ENCODE measurements at regions not wholly inside any gene's neighbourhood (a gene's known extent, or its start where the extent isn't known, plus 50 kb on each side); places are given as distances from the start of the nearest gene placed in this dataset.
A peak's percentile ranks its signal among the peaks of the same experiment; 100 is the strongest.

DNA sequence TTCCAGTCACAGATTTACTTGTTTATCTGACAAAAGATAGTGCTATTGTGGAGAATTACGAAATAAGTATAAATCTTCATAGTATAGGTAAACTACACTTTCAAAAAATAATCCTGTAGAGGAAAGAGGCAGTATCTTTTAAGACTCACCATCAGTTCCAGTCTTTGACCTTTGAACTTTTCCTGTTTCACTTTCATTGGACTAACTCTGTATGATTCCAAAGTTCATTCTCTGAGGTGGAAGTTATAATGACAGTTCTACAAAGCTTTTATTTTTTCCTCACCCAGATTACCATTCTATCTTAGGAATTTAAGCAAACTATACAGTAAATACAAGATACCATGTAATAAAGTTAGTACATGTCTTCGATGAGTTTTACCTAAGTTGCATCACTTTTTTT is 901.3 kb upstream of the SEMA6A start:
- H3K4me3 Mint-ChIP-seq = no peak overlapping the region
- H3K4me1 Mint-ChIP-seq (ENCODE audit: low read depth in 2 of 2) = no peaks in the 10 kb centered on the region
- DNase-seq (no peak), ATAC-seq (replicated peaks) (no peak)
- H3K27ac Mint-ChIP-seq = no peak overlapping the region
- no peaks in the 10 kb centered on the region for H3K27me3 Mint-ChIP-seq
- H3K36me3 Mint-ChIP-seq (ENCODE audit: insufficient read depth) = no peaks in the 10 kb centered on the region
- H3K9me3 Mint-ChIP-seq = peaks cover 0 to 2% of the 10 kb centered on the region in 2 donors

DNA sequence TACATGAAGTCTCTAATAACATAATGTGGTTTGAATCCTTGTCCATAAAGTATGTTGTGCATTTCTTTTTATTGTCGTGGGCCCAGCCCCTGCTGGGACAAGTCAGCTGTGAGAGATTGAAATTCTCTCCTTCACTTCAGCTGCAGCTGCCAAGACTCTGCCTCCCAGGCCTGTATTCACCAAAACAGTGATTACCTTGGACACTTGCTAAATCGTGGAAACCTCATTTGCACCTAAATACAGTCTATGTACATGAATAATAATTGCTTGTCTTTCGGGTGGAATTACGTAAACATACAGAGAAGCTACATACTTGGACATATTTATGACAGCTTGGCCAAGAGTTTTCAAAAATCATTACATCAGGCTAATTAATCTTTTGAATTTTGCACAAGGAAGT is 898.5 kb upstream of the SEMA6A start:
- ATAC-seq (replicated peaks) (no peak), DNase-seq (no peak)
- H3K36me3 Mint-ChIP-seq (ENCODE audit: insufficient read depth) = no peaks in the 10 kb centered on the region
- no peak overlapping the region for H3K4me3 Mint-ChIP-seq
- no peaks in the 10 kb centered on the region for H3K4me1 Mint-ChIP-seq (ENCODE audit: low read depth in 2 of 2)
- H3K27ac Mint-ChIP-seq = no peak overlapping the region
- H3K27me3 Mint-ChIP-seq = no peaks in the 10 kb centered on the region
- H3K9me3 Mint-ChIP-seq = peaks cover 0 to 2% of the 10 kb centered on the region in 2 donors

DNA sequence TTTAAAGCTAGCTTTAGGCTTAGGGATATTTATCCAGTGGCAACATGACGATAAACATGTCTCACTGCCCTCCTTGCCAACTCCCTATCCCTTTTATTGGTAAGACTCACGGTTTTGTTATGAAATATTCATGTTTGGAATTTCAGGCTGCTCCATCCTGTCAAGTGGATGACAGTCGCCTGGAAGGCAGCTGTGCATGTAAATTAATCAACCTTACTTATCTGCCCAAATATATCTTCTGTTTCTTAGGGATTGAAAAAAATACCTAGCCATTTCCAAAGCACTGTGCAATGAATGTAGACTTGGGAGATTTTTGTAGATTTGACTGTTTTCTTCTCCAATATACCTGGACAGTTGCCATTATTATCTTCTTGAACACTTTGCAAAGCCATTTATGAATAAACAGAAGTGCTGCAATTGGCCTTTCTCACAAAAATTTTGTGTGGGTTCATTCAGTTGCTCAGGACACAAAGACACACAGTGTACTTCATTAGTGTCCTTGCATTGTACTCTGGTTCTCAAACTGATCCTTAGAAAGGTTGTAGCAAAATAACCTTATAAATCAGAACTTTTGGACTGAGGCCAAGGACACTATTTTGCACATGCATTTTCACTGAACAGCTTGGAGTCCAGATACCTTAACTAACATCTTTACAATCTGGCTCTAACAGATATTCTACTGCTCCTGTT is 889.4 kb upstream of the SEMA6A start:
- Mint-ChIP-seq H3K36me3 (ENCODE audit: insufficient read depth) (no peaks in the 10 kb centered on the region), H3K4me3 (no peak overlapping the region), H3K9me3 (peaks cover 0 to 1% of the 10 kb centered on the region in 2 donors), H3K27ac (no peak overlapping the region), H3K27me3 (no peaks in the 10 kb centered on the region), H3K4me1 (ENCODE audit: low read depth in 2 of 2) (no peaks in the 10 kb centered on the region)
- ATAC-seq (replicated peaks) (no peak), DNase-seq (no peak)

DNA sequence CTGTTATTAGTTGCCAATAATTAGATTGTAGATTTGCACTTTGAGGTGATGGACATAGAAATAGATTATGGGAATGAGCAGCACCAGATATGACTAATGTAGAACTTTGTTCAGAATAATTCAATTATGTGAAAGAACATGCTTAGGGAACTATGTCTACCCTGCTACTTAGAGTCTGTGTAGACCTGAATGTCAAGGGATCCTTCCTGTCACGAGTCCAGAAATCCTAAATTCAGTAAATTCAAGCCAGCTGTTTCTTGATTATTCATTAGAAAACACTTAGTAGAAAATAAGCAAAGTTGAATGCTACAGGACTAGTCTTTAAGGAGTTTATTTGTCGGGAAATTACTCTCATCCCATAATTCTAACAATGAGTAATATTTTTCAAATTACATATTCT is 887.3 kb upstream of the SEMA6A start:
- ATAC-seq (replicated peaks) = no peak
- Mint-ChIP-seq H3K27me3 (no peaks in the 10 kb centered on the region), H3K9me3 (peaks cover 1 to 8% of the 10 kb centered on the region in 2 donors), H3K4me1 (ENCODE audit: low read depth in 2 of 2) (no peaks in the 10 kb centered on the region), H3K4me3 (no peak overlapping the region), H3K36me3 (ENCODE audit: insufficient read depth) (no peaks in the 10 kb centered on the region), H3K27ac (no peak overlapping the region)
- DNase-seq = no peak

DNA sequence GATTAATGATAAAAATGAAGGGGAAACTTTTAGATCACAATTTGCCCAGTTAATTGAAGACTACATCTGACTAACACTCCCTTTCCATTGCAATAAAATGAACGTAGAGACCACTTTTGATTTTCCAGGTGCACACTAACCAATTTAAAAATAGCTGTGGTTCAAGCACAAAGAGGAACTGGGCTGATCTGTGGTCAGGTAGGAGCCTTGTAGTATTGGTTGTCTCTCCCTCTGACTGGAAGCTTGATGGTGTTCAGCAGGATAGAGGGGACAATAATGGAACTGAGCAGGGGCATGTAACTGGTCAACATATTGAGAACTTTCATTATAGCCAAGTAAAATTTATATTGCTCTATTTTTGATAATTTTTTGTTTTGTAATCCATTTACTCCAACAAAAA is 886.8 kb upstream of the SEMA6A start:
- Mint-ChIP-seq H3K36me3 (ENCODE audit: insufficient read depth) (no peaks in the 10 kb centered on the region), H3K27me3 (no peaks in the 10 kb centered on the region), H3K9me3 (peaks cover 1 to 8% of the 10 kb centered on the region in 2 donors), H3K4me1 (ENCODE audit: low read depth in 2 of 2) (no peaks in the 10 kb centered on the region), H3K27ac (no peak overlapping the region), H3K4me3 (no peak overlapping the region)
- DNase-seq (no peak), ATAC-seq (replicated peaks) (no peak)

DNA sequence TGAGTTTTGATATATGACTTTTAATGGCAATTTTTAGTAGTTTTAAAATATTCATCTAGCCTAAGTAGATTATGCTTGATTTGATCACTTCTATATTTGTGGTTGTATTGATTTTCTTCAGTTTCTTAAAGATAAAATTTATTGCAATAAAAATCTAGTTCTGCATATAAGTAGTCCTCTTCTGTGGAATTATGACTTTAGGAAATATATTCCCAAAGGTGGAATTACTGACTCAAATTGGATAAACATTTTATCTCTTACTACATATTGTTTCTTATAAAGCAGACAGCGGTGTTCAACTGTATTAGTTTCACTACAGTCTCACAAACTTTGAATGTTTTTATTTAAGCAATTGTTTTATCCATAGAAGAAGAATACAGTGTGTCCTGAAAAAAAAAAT is 883.0 kb upstream of the SEMA6A start:
- no peaks in the 10 kb centered on the region for H3K36me3 Mint-ChIP-seq (ENCODE audit: insufficient read depth)
- H3K9me3 Mint-ChIP-seq = peaks cover 0 to 8% of the 10 kb centered on the region in 2 donors
- H3K27ac Mint-ChIP-seq = no peak overlapping the region
- H3K27me3 Mint-ChIP-seq = no peaks in the 10 kb centered on the region
- H3K4me3 Mint-ChIP-seq = no peak overlapping the region
- H3K4me1 Mint-ChIP-seq (ENCODE audit: low read depth in 2 of 2) = peaks cover 3 to 4% of the 10 kb centered on the region in 2 donors
- ATAC-seq (replicated peaks) (no peak), DNase-seq (no peak)

DNA sequence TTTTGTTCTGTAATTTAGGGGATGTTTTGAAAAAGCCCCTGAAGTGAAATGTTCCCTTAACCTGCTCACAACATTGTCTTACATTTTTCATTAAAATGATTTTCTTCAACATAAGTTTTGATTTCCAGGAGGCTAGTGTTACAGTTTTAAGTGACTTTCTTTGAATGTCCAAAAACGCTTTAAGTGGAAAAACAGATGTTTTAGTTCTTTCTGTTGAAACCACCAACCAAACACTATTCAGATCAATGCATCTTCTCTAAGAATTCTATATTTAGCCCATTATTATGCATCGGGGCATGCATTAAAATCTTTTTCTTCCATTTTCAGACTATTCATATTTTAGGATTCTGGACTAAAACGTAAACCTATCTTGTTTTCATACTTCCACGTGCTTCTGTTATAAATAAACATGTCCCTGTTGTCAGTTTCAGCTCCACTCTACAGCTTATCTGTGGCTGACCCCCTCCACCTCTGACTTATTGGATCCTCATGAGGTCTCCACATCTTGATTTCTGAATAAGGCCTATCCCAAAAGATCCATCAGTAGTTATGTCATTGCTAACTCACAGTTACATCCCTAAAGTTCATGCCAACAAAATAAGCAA is 882.3 kb upstream of the SEMA6A start:
- no peak overlapping the region for H3K27ac Mint-ChIP-seq
- H3K4me1 Mint-ChIP-seq (ENCODE audit: low read depth in 2 of 2) = peaks cover 3 to 4% of the 10 kb centered on the region in 2 donors
- no peak overlapping the region for H3K4me3 Mint-ChIP-seq
- ATAC-seq (replicated peaks) (no peak), DNase-seq (no peak)
- peaks cover 0 to 8% of the 10 kb centered on the region in 2 donors for H3K9me3 Mint-ChIP-seq
- no peaks in the 10 kb centered on the region for H3K27me3 Mint-ChIP-seq
- no peaks in the 10 kb centered on the region for H3K36me3 Mint-ChIP-seq (ENCODE audit: insufficient read depth)

DNA sequence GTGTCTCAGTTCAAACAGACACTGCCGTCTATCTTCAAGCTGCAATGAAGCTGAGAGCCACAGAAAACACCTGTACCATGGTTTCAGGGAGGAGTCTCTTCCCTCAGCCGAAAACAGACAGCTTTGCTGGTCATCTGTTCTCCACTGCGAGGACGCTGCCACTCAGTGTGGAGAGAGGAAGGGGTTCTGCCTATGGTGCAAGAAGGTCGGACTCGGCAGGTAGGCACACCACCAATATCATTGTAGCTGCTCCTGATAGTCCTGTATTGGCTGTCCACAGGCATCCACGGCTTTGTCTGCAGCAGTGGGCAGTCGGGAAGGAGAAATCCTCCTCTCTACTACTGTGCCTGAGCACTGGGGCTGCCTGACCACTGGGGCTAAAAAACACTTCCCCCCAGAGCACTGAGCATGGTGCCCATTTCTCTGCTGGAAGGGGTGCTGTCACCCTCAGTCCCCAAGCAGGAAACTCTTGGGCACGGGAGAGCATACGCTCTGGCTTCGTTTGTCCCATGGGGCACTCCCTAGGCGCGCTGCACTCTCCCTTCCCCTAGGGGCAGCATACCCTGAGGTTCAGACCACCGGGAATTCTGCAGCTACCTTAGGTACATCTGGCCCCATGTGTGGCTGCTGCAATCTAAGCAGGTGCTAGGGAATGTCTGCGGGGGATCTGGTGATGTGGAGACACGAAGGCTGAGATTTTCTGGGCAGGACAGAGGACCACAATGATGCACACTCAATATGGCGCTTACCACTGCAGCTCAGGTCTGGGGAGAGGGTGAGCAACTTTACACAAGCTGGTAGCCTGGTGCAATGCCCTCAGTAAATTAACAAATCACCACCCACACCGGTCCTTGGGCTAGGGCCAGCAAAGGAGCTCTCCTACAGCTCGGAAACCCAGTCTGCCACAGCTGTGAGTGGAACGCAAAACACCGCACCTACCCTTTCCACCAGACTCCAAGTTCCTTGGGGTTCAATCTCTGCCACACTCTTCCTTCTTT is 880.9 kb upstream of the SEMA6A start:
- Mint-ChIP-seq H3K4me3 (no peak overlapping the region), H3K4me1 (ENCODE audit: low read depth in 2 of 2) (peaks cover 3 to 4% of the 10 kb centered on the region in 2 donors), H3K27ac (no peak overlapping the region), H3K27me3 (no peaks in the 10 kb centered on the region), H3K36me3 (ENCODE audit: insufficient read depth) (no peaks in the 10 kb centered on the region), H3K9me3 (peaks cover 0 to 8% of the 10 kb centered on the region in 2 donors)
- no peak for DNase-seq
- ATAC-seq (replicated peaks) = no peak

DNA sequence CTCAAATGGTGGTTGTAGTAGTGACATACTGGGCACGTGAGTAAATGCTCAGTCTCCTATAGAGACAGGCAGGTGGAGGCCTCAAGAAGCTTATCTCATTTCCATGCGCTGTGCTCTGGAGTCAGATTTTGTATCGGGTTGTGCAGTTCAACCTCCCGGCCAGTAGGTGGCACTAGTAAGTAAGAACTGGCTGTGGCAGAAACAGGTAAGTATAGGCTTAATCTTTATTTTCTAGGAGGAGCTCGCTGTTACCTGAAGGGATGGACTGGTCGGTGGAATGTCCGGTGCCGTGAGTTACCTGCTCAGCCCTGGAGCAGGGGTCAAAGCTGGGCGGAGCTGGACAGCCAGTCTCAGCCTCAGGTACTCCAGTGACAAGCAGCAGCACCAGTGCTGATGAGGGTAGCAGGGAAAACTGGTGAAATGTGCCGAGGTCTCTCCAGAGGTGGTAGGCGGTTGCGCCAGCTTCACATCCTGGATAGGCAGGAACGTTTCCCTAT is 880.1 kb upstream of the SEMA6A start:
- Mint-ChIP-seq H3K27ac (no peak overlapping the region), H3K4me1 (ENCODE audit: low read depth in 2 of 2) (peaks cover 3 to 4% of the 10 kb centered on the region in 2 donors), H3K9me3 (peaks cover 0 to 8% of the 10 kb centered on the region in 2 donors), H3K36me3 (ENCODE audit: insufficient read depth) (no peaks in the 10 kb centered on the region), H3K4me3 (no peak overlapping the region), H3K27me3 (no peaks in the 10 kb centered on the region)
- DNase-seq (peak in 2 of 3 experiments; percentile 2 to 8), ATAC-seq (replicated peaks) (peak; percentile 54)

DNA sequence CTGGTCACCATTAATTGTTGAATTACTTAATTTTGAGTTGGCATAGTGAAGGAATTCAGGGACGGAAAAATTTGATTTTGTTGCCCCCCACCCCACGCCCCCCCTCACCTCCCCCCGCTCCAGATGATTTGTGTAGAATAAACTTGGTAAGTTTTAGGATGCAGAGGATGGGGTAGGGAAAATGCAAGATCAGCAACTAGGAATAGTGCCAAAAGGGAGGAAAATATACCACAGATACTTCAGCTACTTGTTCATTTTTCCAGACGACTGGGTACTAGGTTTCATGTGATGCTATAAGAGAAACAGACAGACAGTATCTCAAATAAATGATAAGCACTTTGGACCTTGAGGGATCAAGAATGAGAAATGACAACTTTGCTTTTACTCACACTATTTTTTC is 862.2 kb upstream of the SEMA6A start:
- ATAC-seq (replicated peaks) (no peak), DNase-seq (no peak)
- H3K4me3 Mint-ChIP-seq = no peak overlapping the region
- no peaks in the 10 kb centered on the region for H3K27me3 Mint-ChIP-seq
- H3K4me1 Mint-ChIP-seq (ENCODE audit: low read depth in 2 of 2) = no peaks in the 10 kb centered on the region
- no peak overlapping the region for H3K27ac Mint-ChIP-seq
- H3K9me3 Mint-ChIP-seq = peaks cover 0 to 2% of the 10 kb centered on the region in 2 donors
- H3K36me3 Mint-ChIP-seq (ENCODE audit: insufficient read depth) = no peaks in the 10 kb centered on the region

DNA sequence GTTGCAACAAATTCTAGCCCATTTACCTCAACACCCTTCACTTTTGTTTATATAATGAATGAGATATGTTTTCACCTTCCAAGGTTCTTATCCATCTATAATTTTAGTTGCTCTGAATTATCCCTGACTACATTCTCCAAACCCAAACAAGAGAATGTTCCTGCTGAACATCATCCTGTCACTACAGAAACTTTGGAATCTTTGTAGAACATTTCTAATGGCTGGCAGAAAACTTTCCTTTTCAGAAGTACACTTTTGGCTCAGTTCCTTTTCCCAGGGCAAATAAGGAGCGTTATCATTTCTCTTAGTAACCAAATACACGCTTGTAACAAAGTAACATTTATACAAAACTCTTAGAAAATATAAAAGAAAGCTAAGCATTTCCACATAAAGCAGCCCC is 860.6 kb upstream of the SEMA6A start:
- H3K27me3 Mint-ChIP-seq = no peaks in the 10 kb centered on the region
- no peak overlapping the region for H3K4me3 Mint-ChIP-seq
- DNase-seq (no peak), ATAC-seq (replicated peaks) (no peak)
- no peak overlapping the region for H3K27ac Mint-ChIP-seq
- H3K9me3 Mint-ChIP-seq = peaks cover 0 to 2% of the 10 kb centered on the region in 2 donors
- H3K4me1 Mint-ChIP-seq (ENCODE audit: low read depth in 2 of 2) = no peaks in the 10 kb centered on the region
- no peaks in the 10 kb centered on the region for H3K36me3 Mint-ChIP-seq (ENCODE audit: insufficient read depth)

DNA sequence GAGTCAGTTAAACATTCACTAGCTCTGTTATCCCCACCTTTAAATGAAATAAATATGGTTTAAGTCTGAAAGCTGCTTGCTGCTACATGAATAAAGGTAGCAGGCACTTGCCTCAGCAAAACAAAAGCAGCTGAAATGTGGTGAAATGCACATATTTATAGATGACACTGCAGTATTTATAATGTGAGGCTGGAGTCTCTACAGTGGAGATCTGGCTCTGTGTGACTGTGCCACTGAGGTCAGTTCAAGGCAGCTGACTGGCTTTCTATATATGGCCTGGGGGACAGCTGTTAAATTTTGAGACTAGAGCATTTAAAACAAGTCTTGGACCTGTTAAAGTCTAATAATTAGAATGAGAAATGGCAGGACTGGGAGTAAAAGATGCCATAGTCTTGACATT is 859.6 kb upstream of the SEMA6A start:
- ATAC-seq (replicated peaks) (no peak), DNase-seq (no peak)
- H3K36me3 Mint-ChIP-seq (ENCODE audit: insufficient read depth) = no peaks in the 10 kb centered on the region
- H3K27ac Mint-ChIP-seq = no peak overlapping the region
- peaks cover 0 to 2% of the 10 kb centered on the region in 2 donors for H3K9me3 Mint-ChIP-seq
- no peaks in the 10 kb centered on the region for H3K27me3 Mint-ChIP-seq
- H3K4me3 Mint-ChIP-seq = no peak overlapping the region
- H3K4me1 Mint-ChIP-seq (ENCODE audit: low read depth in 2 of 2) = no peaks in the 10 kb centered on the region

DNA sequence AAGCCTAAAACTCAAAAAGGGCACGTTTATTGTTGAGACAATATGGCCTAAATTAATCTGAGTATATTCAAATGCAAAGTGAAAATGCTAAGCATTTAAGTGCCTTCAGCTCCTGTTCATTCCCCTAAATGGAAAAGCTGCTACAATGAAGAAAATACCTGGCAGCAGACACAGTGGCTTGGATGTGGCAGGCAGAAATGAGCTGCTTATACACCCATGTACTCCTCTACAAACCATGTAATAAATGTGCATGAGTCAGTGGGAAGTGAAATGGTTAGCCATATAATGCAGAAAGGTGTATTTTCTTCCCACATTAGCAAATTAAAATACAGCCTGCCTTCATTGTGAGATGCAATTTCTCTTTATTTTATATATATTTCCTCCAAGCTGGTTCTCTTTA is 859.2 kb upstream of the SEMA6A start:
- Mint-ChIP-seq H3K36me3 (ENCODE audit: insufficient read depth) (no peaks in the 10 kb centered on the region), H3K9me3 (peaks cover 0 to 2% of the 10 kb centered on the region in 2 donors)

More for the DNA sequence above, 859.2 kb upstream of the SEMA6A start:
- Mint-ChIP-seq H3K27ac (no peak overlapping the region), H3K4me1 (ENCODE audit: low read depth in 2 of 2) (no peaks in the 10 kb centered on the region), H3K4me3 (no peak overlapping the region), H3K27me3 (no peaks in the 10 kb centered on the region)
- DNase-seq (no peak), ATAC-seq (replicated peaks) (no peak)
